HG03571 (cell line): ENCODE measurements at regions not wholly inside any gene's neighbourhood (a gene's known extent, or its start where the extent isn't known, plus 50 kb on each side); places are given as distances from the start of the nearest gene placed in this dataset.
A peak's percentile ranks its signal among the peaks of the same experiment; 100 is the strongest.
"Not testable (repeated sequence)": the region's sequence is repeated elsewhere in the genome, so short reads cannot be mapped to it uniquely, and the experiment has no call there.

Experiments used
- ATAC-seq: cut with Tn5 transposase; IDR thresholded peaks from one replicate; pipeline ENCODE4 v1.9.1; 2021; ENCODE audit not compliant: unreplicated experiment

- no peak for ATAC-seq
Measured at GRCh38 chr10:91745090-91745831, 53.0 kb upstream of the TNKS2 start.

GRCh38 chr10:91743465-91743864 lies 54.8 kb upstream of the TNKS2 start:
- ATAC-seq: no peak

- ATAC-seq: no peak
Measured at GRCh38 chr10:91742229-91742628, 56.0 kb upstream of the TNKS2 start.

- ATAC-seq: no peak
Measured at GRCh38 chr10:91741356-91741755, 56.9 kb upstream of the TNKS2 start.

GRCh38 chr10:91740353-91740924 lies 57.8 kb upstream of the TNKS2 start:
- ATAC-seq: no peak

- ATAC-seq: not testable (repeated sequence)
Measured at GRCh38 chr10:91732265-91732664, 66.0 kb upstream of the TNKS2 start.

- ATAC-seq: not testable (repeated sequence)
Measured at GRCh38 chr10:91729339-91729738, 68.9 kb upstream of the TNKS2 start.

- no peak for ATAC-seq
Measured at GRCh38 chr10:91726355-91726754, 71.9 kb upstream of the TNKS2 start.

GRCh38 chr10:91724933-91725332 lies 73.3 kb upstream of the TNKS2 start:
- no peak for ATAC-seq

- no peak for ATAC-seq
Measured at GRCh38 chr10:91713461-91714072, 80.7 kb upstream of the PPP1R3C start.

GRCh38 chr10:91711885-91712680 lies 79.2 kb upstream of the PPP1R3C start:
- ATAC-seq: peak; percentile 74

- ATAC-seq: no peak
Measured at GRCh38 chr10:91709394-91709798, 76.5 kb upstream of the PPP1R3C start.

GRCh38 chr10:91708174-91708861 lies 75.4 kb upstream of the PPP1R3C start:
- ATAC-seq: no peak

- ATAC-seq: no peak
Measured at GRCh38 chr10:91707236-91707635, 74.4 kb upstream of the PPP1R3C start.

- no peak for ATAC-seq
Measured at GRCh38 chr10:91705948-91706670, 73.2 kb upstream of the PPP1R3C start.

GRCh38 chr10:91702620-91703019 lies 69.7 kb upstream of the PPP1R3C start:
- no peak for ATAC-seq

- no peak for ATAC-seq
Measured at GRCh38 chr10:91700788-91701444, 68.0 kb upstream of the PPP1R3C start.

- ATAC-seq: no peak
Measured at GRCh38 chr10:91700273-91700672, 67.4 kb upstream of the PPP1R3C start.

- ATAC-seq: no peak
Measured at GRCh38 chr10:91698258-91698657, 65.4 kb upstream of the PPP1R3C start.
